ENCODE measurements at regions not wholly inside any gene's neighbourhood (a gene's known extent, or its start where the extent isn't known, plus 50 kb on each side); places are given as distances from the start of the nearest gene placed in this dataset.

- H3K27me3 ChIP-seq: no peaks in the 10 kb centered on the region
- H3K9me3 ChIP-seq: no peaks in the 10 kb centered on the region
- H3K36me3 ChIP-seq: no peaks in the 10 kb centered on the region
- no peak overlapping the region for H3K27ac ChIP-seq
- intact Hi-C loops (cut with DNase I): no loop called here
- DNase-seq: no peak
- no peaks in the 10 kb centered on the region for H3K4me1 ChIP-seq
- no peak for TF ChIP-seq CTCF (IDR thresholded peaks at IDR 0.05)
- TF ChIP-seq POLR2A (IDR thresholded peaks at IDR 0.05): no peak
- no peak overlapping the region for H3K4me3 ChIP-seq (replicated peaks in 1 of 3)
These were observed 2018.0 kb upstream of the PCDH20 start for GRCh38 chr13:63433546-63434150.

DNA sequence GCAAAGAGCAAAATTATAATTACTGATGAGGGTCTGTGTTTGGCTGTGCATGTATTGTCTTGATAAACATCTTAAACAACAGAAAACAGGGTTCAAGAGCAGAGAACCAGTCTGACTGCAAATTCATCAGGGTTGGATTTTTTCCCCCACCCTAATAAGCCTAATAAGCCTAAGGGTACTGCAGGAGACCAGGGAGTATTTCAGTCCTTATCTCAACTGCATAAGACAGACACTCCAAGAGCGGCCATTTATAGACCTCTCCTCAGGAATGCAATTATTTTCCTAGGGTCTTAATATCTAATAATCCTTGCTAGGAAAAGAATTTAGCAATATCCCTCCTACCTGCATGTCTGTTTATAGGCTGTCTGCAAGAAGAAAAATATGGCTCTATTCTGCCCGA lies 2011.5 kb upstream of the PCDH20 start:
- 98% methylated on average over 2 of the region's 2 CpGs for WGBS, 2 donors
- no peaks in the 10 kb centered on the region for H3K27me3 ChIP-seq
- H3K27ac ChIP-seq: no peak overlapping the region
- H3K36me3 ChIP-seq: no peaks in the 10 kb centered on the region
- no peak for DNase-seq
- no peaks in the 10 kb centered on the region for H3K4me1 ChIP-seq
- no peak for TF ChIP-seq POLR2A (IDR thresholded peaks at IDR 0.05)
- no peak for TF ChIP-seq CTCF (IDR thresholded peaks at IDR 0.05)
- H3K4me3 ChIP-seq (replicated peaks in 1 of 3): no peak overlapping the region
- no peaks in the 10 kb centered on the region for H3K9me3 ChIP-seq
- intact Hi-C loops (cut with DNase I): no loop called here

GRCh38 chr13:63425131-63425530 lies 2009.5 kb upstream of the PCDH20 start:
- Histone ChIP-seq H3K27me3 (no peaks in the 10 kb centered on the region), H3K27ac (no peak overlapping the region), H3K4me3 (replicated peaks in 1 of 3) (no peak overlapping the region), H3K36me3 (no peaks in the 10 kb centered on the region), H3K4me1 (no peaks in the 10 kb centered on the region), H3K9me3 (no peaks in the 10 kb centered on the region)
- DNase-seq: no peak
- intact Hi-C loops (cut with DNase I): no loop called here
- TF ChIP-seq CTCF (IDR thresholded peaks at IDR 0.05): no peak
- TF ChIP-seq POLR2A (IDR thresholded peaks at IDR 0.05): no peak
- WGBS, 2 donors: 46 to 47% methylated on average over 2 of the region's 2 CpGs

- Histone ChIP-seq H3K4me1 (no peaks in the 10 kb centered on the region), H3K9me3 (no peaks in the 10 kb centered on the region), H3K36me3 (no peaks in the 10 kb centered on the region), H3K27ac (no peak overlapping the region), H3K4me3 (replicated peaks in 1 of 3) (no peak overlapping the region), H3K27me3 (no peaks in the 10 kb centered on the region)
- 85 to 86% methylated on average over 3 of the region's 3 CpGs for WGBS, 2 donors
- intact Hi-C loops (cut with DNase I): no loop called here
- no peak for TF ChIP-seq CTCF (IDR thresholded peaks at IDR 0.05)
- no peak for TF ChIP-seq POLR2A (IDR thresholded peaks at IDR 0.05)
- no peak for DNase-seq
These were observed 2005.5 kb upstream of the PCDH20 start for GRCh38 chr13:63421123-63421522.

DNA sequence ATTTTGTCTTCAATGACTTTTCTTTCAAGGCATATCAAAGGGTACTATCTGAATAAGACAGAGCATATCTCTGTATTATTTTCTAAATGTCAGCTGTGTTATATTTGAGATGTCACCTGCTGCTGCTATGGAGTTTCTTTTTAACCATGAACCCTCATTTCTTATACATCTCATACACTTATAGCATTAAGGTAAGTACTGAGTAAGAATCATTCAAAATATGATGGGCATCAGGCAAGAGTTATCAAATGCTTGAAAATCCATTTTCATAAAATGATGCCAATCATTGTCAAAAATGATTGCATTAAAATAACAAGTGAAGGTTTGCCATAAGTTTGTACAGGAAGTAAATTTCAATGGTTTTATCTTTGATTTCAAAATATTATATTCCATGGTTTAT lies 2005.0 kb upstream of the PCDH20 start:
- Histone ChIP-seq H3K27ac (no peak overlapping the region), H3K27me3 (no peaks in the 10 kb centered on the region), H3K9me3 (no peaks in the 10 kb centered on the region), H3K4me1 (no peaks in the 10 kb centered on the region), H3K4me3 (replicated peaks in 1 of 3) (no peak overlapping the region), H3K36me3 (no peaks in the 10 kb centered on the region)
- intact Hi-C loops (cut with DNase I): no loop called here
- TF ChIP-seq POLR2A (IDR thresholded peaks at IDR 0.05): no peak
- TF ChIP-seq CTCF (IDR thresholded peaks at IDR 0.05): no peak
- DNase-seq: no peak
